Thymus (tissue), 11 donors: ENCODE measurements at regions not wholly inside any gene's neighbourhood (a gene's known extent, or its start where the extent isn't known, plus 50 kb on each side); places are given as distances from the start of the nearest gene placed in this dataset.

Experiments used
- DNase-seq, 9 donors: peaks; one replicate each; pipeline ENCODE4 v3.0.0-alpha.2; 2013; ENCODE audit warnings: low spot score in 9 of 9, low read depth in 6 of 9, missing footprints in 1 of 9
- H3K27ac ChIP-seq, 2 donors: one replicate each; pipeline ENCODE4 v1.5.1; 2013; ENCODE audit warnings: control low read depth in 1 of 2, low read depth in 1 of 2, low read length in 1 of 2, mild to moderate bottlenecking in 1 of 2, moderate library complexity in 1 of 2
- H3K27me3 ChIP-seq, 2 donors: one replicate each; pipeline ENCODE4 v1.5.1; 2013; ENCODE audit warnings: low read length in 1 of 2; ENCODE audit not compliant: control insufficient read depth in 2 of 2, insufficient read depth in 1 of 2
- H3K36me3 ChIP-seq, 2 donors: one replicate each; pipeline ENCODE4 v1.5.1; 2013; ENCODE audit warnings: low read length in 1 of 2, mild to moderate bottlenecking in 1 of 2, moderate library complexity in 1 of 2; ENCODE audit not compliant: control insufficient read depth in 2 of 2, insufficient read depth in 2 of 2
- H3K4me1 ChIP-seq, 2 donors: one replicate each; pipeline ENCODE4 v1.5.1; 2013; ENCODE audit warnings: low read length in 2 of 2; ENCODE audit not compliant: control insufficient read depth in 2 of 2, insufficient read depth in 2 of 2
- H3K4me3 ChIP-seq, 2 donors: one replicate each; pipeline ENCODE4 v1.5.1; 2013; ENCODE audit warnings: low read length in 2 of 2, control low read depth in 1 of 2, mild to moderate bottlenecking in 1 of 2
- H3K9me3 ChIP-seq, 2 donors: one replicate each; pipeline ENCODE4 v1.5.1; 2013; ENCODE audit warnings: low read length in 1 of 2, mild to moderate bottlenecking in 1 of 2; ENCODE audit not compliant: control insufficient read depth in 2 of 2, insufficient read depth in 1 of 2
- WGBS: extraction: QIAGEN DNeasy Blood & Tissue Kit; methylation state at CpG from one replicate; pipeline ENCODE4 v1.1.7; 2013; 5-methylcytosine and 5-hydroxymethylcytosine counted together
- donor health status: healthy.

- no peak overlapping the region for H3K4me3 ChIP-seq
- no peaks in the 10 kb centered on the region for H3K36me3 ChIP-seq
- no peaks in the 10 kb centered on the region for H3K27me3 ChIP-seq
- whole genome bisulfite sequencing = 97% methylated on average over 1 of the region's 1 CpG
- H3K9me3 ChIP-seq = no peaks in the 10 kb centered on the region
- no peaks in the 10 kb centered on the region for H3K4me1 ChIP-seq
- no peak for DNase-seq
- H3K27ac ChIP-seq = no peak overlapping the region
Observed at GRCh38 chr6:90977513-90977912, 390.6 kb upstream of the MAP3K7 start.

DNA sequence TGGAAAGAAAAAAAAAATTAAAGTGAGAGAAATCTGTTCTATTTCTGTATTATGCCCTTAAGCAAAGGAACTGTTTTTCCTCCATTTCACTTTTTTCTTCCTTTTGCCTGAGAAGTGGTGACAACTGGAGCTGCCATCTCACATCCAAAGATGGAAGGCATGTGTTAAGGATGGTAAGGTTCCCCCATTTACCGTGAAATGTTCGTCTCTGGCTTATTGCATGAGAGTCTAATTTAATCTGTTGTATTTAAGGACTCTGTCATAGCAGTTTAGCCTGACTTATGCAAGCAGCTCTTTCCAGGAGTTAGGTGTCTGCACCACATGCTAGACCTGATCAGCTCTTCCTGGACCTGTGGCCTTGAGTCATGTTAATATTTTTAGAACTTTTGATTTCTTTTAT is 389.5 kb upstream of the MAP3K7 start:
- no peaks in the 10 kb centered on the region for H3K36me3 ChIP-seq
- H3K9me3 ChIP-seq = no peaks in the 10 kb centered on the region
- no peaks in the 10 kb centered on the region for H3K27me3 ChIP-seq
- no peak overlapping the region for H3K4me3 ChIP-seq
- H3K27ac ChIP-seq = no peak overlapping the region
- no peaks in the 10 kb centered on the region for H3K4me1 ChIP-seq
- no peak for DNase-seq
- WGBS = 98% methylated on average over 2 of the region's 2 CpGs

- no peaks in the 10 kb centered on the region for H3K9me3 ChIP-seq
- no peak for DNase-seq
- 95% methylated on average over 2 of the region's 2 CpGs for WGBS
- H3K4me1 ChIP-seq = no peaks in the 10 kb centered on the region
- no peaks in the 10 kb centered on the region for H3K36me3 ChIP-seq
- no peak overlapping the region for H3K4me3 ChIP-seq
- H3K27me3 ChIP-seq = no peaks in the 10 kb centered on the region
- no peak overlapping the region for H3K27ac ChIP-seq
Observed at GRCh38 chr6:90975741-90976140, 388.9 kb upstream of the MAP3K7 start.

GRCh38 chr6:90973188-90973587 is 386.3 kb upstream of the MAP3K7 start:
- Histone ChIP-seq H3K27ac (no peak overlapping the region), H3K9me3 (no peaks in the 10 kb centered on the region), H3K36me3 (no peaks in the 10 kb centered on the region), H3K27me3 (no peaks in the 10 kb centered on the region), H3K4me1 (no peaks in the 10 kb centered on the region), H3K4me3 (no peak overlapping the region)
- DNase-seq = no peak

DNA sequence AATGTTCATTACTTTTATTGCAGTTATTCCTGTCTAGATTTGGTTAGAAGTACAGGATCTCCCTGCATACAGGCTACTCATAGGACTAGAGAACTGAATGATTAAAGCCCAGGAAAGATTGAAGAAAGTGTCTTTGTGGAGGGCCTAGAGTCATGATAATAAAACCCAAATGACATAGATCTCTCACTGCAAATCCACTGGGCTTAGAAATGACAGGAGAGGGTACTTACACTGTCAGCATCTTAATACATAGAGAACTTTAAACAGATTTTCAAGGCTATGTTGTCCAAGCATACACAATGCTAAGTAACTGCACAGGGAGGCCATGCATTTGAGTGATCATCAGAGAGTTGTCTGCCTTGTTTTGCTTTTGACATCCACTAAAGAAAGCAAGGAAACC is 383.8 kb upstream of the MAP3K7 start:
- H3K4me3 ChIP-seq = no peak overlapping the region
- H3K9me3 ChIP-seq = no peaks in the 10 kb centered on the region
- DNase-seq = no peak
- H3K27ac ChIP-seq = no peak overlapping the region
- no peaks in the 10 kb centered on the region for H3K27me3 ChIP-seq
- H3K4me1 ChIP-seq = no peaks in the 10 kb centered on the region
- H3K36me3 ChIP-seq = no peaks in the 10 kb centered on the region

GRCh38 chr6:90967471-90967870 is 380.6 kb upstream of the MAP3K7 start:
- Histone ChIP-seq H3K4me1 (no peaks in the 10 kb centered on the region), H3K27ac (no peak overlapping the region), H3K4me3 (no peak overlapping the region), H3K36me3 (no peaks in the 10 kb centered on the region), H3K9me3 (no peaks in the 10 kb centered on the region), H3K27me3 (no peaks in the 10 kb centered on the region)
- DNase-seq = no peak
- 96% methylated on average over 3 of the region's 3 CpGs for WGBS

- no peaks in the 10 kb centered on the region for H3K36me3 ChIP-seq
- no peak overlapping the region for H3K27ac ChIP-seq
- H3K4me1 ChIP-seq = no peaks in the 10 kb centered on the region
- WGBS = 93% methylated on average over 2 of the region's 2 CpGs
- no peak for DNase-seq
- H3K27me3 ChIP-seq = no peaks in the 10 kb centered on the region
- no peak overlapping the region for H3K4me3 ChIP-seq
- H3K9me3 ChIP-seq = no peaks in the 10 kb centered on the region
Observed at GRCh38 chr6:90960324-90960723, 373.5 kb upstream of the MAP3K7 start.

- 98% methylated on average over 3 of the region's 3 CpGs for WGBS
- DNase-seq = no peak
- no peaks in the 10 kb centered on the region for H3K36me3 ChIP-seq
- H3K4me1 ChIP-seq = no peaks in the 10 kb centered on the region
- H3K27ac ChIP-seq = no peak overlapping the region
- no peak overlapping the region for H3K4me3 ChIP-seq
- no peaks in the 10 kb centered on the region for H3K9me3 ChIP-seq
- no peaks in the 10 kb centered on the region for H3K27me3 ChIP-seq
Observed at GRCh38 chr6:90955246-90955645, 368.4 kb upstream of the MAP3K7 start.

DNA sequence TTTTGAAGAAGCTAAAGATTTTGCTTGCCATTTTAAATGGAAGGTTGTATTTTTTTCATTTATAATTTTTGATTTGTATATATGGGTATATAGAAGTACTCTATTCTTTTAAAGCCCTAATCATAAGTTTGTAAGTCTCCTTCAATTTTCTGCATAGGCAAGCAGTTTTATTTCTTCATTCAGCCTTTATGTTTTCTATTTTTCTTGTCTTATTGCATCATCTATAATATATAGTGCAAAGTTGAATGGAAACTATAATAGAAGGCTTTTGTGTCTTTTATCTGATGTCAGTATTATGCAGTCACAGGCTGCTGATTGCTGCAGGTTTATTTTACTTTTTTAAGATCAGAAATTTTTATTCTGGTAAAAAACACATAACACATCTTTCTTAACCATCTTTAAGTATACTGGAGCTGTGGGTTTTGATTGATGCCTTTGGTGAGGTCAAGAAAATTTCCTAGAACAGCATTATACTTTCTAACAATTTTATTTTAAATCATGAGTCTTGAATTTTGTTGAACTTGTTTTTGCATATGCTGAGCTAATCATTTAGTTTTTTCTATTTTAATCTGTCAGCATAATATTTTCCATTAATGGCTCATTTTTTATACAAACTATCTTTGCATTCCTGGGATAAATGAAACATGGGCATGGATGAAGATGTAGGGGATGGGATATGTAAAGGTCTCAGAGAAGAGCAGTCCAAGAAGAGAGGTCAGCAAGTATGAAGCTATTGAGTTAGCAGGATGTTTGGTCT is 366.7 kb upstream of the MAP3K7 start:
- no peak for DNase-seq
- Histone ChIP-seq H3K4me1 (no peaks in the 10 kb centered on the region), H3K27me3 (no peaks in the 10 kb centered on the region), H3K4me3 (no peak overlapping the region), H3K27ac (no peak overlapping the region), H3K36me3 (no peaks in the 10 kb centered on the region), H3K9me3 (peaks cover 0 to under 1% of the 10 kb centered on the region in 2 donors)

GRCh38 chr6:90952176-90952575 is 365.3 kb upstream of the MAP3K7 start:
- WGBS = 97% methylated on average over 2 of the region's 2 CpGs
- H3K36me3 ChIP-seq = no peaks in the 10 kb centered on the region
- no peaks in the 10 kb centered on the region for H3K4me1 ChIP-seq
- DNase-seq = no peak
- no peak overlapping the region for H3K27ac ChIP-seq
- H3K9me3 ChIP-seq = peaks cover 0 to 3% of the 10 kb centered on the region in 2 donors
- H3K27me3 ChIP-seq = no peaks in the 10 kb centered on the region
- H3K4me3 ChIP-seq = no peak overlapping the region
